ENCODE measurements at regions not wholly inside any gene's neighbourhood (a gene's known extent, or its start where the extent isn't known, plus 50 kb on each side); places are given as distances from the start of the nearest gene placed in this dataset.

- TF ChIP-seq CTCF (IDR thresholded peaks at IDR 0.05 in 2 of 3, conservative IDR thresholded peaks at IDR 0.05 in 1 of 3; ENCODE audit: borderline replicate concordance in 1 of 3, insufficient read depth in 1 of 3, low read depth in 2 of 3, low read length in 2 of 3), result no peak
- TF ChIP-seq ZFX (IDR thresholded peaks at IDR 0.05), result no peak
- TF ChIP-seq MAX (IDR thresholded peaks at IDR 0.05), result no peak
- no peak for TF ChIP-seq POLR2A (IDR thresholded peaks at IDR 0.05; ENCODE audit: borderline replicate concordance, extremely low read depth, insufficient read depth, insufficient read length)
- no peak for TF ChIP-seq EGR1 (IDR thresholded peaks at IDR 0.05; ENCODE audit: low read depth)
- TF ChIP-seq POLR2AphosphoS5 (IDR thresholded peaks at IDR 0.05; ENCODE audit: low read depth, low read length), result no peak
- no peak for TF ChIP-seq EZH2phosphoT487 (IDR thresholded peaks at IDR 0.05; ENCODE audit: borderline replicate concordance)
- TF ChIP-seq SIN3A (IDR thresholded peaks at IDR 0.05; ENCODE audit: low read depth), result no peak
- TF ChIP-seq YY1 (IDR thresholded peaks at IDR 0.05; ENCODE audit: extremely low read depth, insufficient replicate concordance, low read depth, low read length), result no peak
- TF ChIP-seq EZH2 (IDR thresholded peaks at IDR 0.05), result no peak
- no peak for TF ChIP-seq REST (IDR thresholded peaks at IDR 0.05; ENCODE audit: low read depth)
Measured at GRCh38 chr4:136316961-136317360, 1215.3 kb downstream of the PCDH18 start.

All from HCT116 (cell line).